RWPE1 (cell line): ENCODE measurements at regions not wholly inside any gene's neighbourhood (a gene's known extent, or its start where the extent isn't known, plus 50 kb on each side); places are given as distances from the start of the nearest gene placed in this dataset.
"Not testable (repeated sequence)": the region's sequence is repeated elsewhere in the genome, so short reads cannot be mapped to it uniquely, and the experiment has no call there.

Experiments
- CTCF ChIA-PET: fragments of 350-600 bp; sonication (Branson Sonifier 250); formaldehyde crosslinking; extraction: SDS; loops from one replicate; lab custom pipeline; 2021; lab: Yijun Ruan, JAX
- POLR2A ChIA-PET: fragments of 400-600 bp; formaldehyde crosslinking; extraction: SDS; loops from one replicate; lab custom pipeline; 2020; ENCODE audit warnings: antibody characterized with exemption; ENCODE audit not compliant: low non-redundant PET; lab: Yijun Ruan, JAX
- DNase-seq: peaks from one replicate; pipeline ENCODE4 v3.0.0; 2012; ENCODE audit warnings: low spot score
- H3K27ac ChIP-seq: fragments of 450-650 bp; 2 replicates; pipeline ENCODE4 v1.5.1; 2017
- TF ChIP-seq, protein P1 (sequence below): fragments of 450-650 bp; conservative IDR thresholded peaks from 2 replicates; pipeline ENCODE4 v1.5.1; 2017; ENCODE audit warnings: low read depth, mild to moderate bottlenecking

DNA sequence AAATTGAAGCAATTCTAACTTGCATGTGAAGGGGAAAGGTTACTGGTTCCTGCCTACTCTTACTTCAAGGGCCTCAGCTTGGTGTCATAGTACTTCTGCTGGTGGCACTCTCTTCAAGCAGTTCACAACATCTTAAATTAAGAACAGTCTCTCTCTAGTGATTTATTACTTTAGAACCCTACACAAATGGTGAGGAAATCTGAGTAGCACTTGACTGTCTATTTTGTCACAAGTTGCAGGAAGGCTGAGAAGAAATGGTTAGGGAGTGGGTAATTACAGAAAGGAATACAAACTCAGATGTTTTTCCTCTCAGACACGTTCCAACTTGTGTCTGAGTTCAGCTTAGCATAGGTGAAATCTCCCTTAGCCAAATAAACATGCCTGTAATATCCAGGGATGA, 242.3 kb upstream of the GRIA3 start:
- DNase-seq = no peak
- TF ChIP-seq, protein P1, sequence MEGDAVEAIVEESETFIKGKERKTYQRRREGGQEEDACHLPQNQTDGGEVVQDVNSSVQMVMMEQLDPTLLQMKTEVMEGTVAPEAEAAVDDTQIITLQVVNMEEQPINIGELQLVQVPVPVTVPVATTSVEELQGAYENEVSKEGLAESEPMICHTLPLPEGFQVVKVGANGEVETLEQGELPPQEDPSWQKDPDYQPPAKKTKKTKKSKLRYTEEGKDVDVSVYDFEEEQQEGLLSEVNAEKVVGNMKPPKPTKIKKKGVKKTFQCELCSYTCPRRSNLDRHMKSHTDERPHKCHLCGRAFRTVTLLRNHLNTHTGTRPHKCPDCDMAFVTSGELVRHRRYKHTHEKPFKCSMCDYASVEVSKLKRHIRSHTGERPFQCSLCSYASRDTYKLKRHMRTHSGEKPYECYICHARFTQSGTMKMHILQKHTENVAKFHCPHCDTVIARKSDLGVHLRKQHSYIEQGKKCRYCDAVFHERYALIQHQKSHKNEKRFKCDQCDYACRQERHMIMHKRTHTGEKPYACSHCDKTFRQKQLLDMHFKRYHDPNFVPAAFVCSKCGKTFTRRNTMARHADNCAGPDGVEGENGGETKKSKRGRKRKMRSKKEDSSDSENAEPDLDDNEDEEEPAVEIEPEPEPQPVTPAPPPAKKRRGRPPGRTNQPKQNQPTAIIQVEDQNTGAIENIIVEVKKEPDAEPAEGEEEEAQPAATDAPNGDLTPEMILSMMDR = no peak
- H3K27ac ChIP-seq = no peak overlapping the region
- CTCF ChIA-PET = no interaction called here
- POLR2A ChIA-PET = no interaction called here

DNA sequence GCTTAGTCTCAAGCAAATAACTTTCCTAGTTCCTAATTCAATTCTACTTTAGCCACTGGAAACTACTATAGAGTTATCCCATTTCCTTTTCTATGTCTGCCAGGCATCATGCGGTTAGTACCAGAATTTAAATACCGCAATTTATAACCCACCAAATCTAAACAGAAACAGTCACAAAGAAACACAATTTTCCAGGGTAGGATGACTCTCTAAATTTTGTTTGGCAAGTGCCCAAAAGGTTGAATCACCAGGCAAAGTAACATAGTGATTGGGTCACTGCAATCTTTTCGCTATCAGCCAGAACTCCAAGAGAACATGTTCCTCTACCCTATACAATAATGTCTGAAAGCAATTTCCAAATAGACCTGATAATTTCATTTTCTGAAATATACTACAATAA, 240.2 kb upstream of the GRIA3 start:
- no peak for DNase-seq
- no peak overlapping the region for H3K27ac ChIP-seq
- ChIA-PET POLR2A (no interaction called here), CTCF (interaction anchor here (0.7 kb wide), 1 partner anchor 240 kb away, joined by 3 read pairs; no protein-coding TSS in a partner anchor)
- TF ChIP-seq, protein P1 = no peak

DNA sequence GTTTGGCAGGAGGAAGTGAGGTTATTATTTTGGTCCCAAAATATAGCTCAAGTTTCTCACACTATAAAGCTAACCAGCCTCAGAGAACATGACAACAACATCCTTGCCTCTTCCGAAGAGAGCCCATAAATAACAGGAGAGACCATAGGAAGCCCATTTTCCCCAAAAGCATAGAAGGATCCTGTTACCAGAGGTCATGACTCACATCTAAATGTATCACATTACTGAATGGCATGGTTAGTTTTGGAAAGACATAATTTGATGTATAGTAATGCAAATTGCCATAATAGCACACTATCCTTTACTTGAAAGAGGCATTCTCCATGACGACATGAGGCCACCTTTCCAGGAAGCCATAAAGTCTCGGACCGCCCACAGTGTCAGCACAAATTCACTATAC, 238.8 kb upstream of the GRIA3 start:
- TF ChIP-seq, protein P1 = no peak
- ChIA-PET CTCF (no interaction called here), POLR2A (no interaction called here)
- no peak overlapping the region for H3K27ac ChIP-seq
- DNase-seq = no peak

DNA sequence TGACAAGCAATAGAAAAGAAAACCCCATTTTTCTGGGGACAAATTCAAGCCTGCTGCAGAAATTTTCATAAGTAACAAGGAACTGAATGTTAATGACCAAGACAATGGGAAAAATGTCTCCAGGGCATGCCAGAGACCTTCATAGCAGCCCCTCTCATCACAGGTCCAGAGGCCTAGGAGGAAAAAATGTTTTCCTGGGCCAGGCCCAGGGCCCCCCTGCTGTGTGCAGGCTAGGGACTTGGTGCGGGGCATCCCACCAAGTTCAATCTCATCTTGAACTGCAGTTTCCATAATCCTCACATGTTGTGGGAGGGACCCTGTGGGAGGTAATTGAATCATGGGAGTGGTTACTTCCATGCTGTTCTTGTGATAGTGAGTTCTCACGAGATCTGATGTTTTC, 211.5 kb upstream of the GRIA3 start:
- H3K27ac ChIP-seq = no peak overlapping the region
- DNase-seq = no peak
- ChIA-PET CTCF (no interaction called here), POLR2A (no interaction called here)
- TF ChIP-seq, protein P1 = no peak

DNA sequence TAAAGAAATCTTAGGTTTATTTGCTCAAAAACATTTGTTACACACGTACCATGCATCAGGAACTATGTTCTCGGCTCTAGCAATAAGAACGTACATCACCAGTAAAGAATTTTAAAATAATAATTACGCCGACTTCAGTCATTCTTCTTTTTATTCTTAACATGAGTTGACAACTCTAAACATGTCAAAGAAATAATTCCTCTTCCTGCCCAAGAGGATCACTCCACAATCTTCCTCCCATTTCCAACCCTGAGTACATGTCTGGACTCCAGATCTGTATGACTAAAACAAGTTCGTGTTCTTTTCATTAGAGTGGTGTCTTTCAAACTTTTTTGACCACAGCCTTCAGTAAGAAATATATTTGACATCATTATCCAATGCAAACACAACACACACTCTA, 201.6 kb upstream of the GRIA3 start:
- DNase-seq = no peak
- no peak overlapping the region for H3K27ac ChIP-seq
- TF ChIP-seq, protein P1 = no peak
- CTCF ChIA-PET = no interaction called here
- POLR2A ChIA-PET = no interaction called here

DNA sequence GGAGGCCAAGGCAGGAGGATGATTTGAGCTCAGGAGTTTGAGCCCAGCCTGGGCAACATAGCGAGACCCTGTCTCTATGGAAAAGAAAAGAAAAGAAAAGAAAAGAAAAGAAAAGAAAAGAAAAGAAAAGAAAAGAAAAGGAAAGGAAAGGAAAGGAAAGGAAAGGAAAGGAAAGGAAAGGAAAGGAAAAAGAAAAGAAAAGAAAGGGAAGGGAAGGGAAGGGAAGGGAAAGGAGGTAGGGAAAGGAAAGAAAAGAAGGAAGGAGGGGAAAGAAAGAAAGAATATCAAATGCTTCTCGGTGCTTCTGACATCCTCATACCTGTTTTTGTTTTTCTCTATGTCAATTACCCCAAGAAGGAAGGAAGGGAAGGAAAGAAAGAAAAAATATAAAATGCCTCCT, 181.2 kb upstream of the GRIA3 start:
- H3K27ac ChIP-seq, CTCF ChIA-PET, DNase-seq, POLR2A ChIA-PET: not testable (repeated sequence)

DNA sequence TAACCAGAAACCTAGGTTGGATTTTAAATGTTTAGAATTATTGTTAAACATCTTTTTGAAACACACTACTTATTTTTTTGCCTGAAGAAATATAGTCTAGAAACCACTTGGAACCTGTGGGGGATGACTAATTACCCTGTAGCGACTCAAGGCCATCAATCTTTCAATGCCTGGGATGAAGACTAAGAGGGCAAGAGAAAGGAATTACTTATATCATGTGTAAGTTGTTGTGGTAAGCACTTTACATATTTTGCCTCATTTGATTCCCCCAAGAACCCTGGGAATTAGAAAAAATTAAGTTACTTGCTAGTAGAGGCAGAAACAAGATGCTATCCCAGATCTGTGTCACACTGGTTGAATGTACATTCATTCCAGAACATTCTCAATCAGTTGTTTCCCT, 170.9 kb upstream of the GRIA3 start:
- TF ChIP-seq, protein P1 = no peak
- no peak overlapping the region for H3K27ac ChIP-seq
- DNase-seq = no peak
- ChIA-PET POLR2A (no interaction called here), CTCF (no interaction called here)
